A673 (cell line): ENCODE measurements at regions not wholly inside any gene's neighbourhood (a gene's known extent, or its start where the extent isn't known, plus 50 kb on each side); places are given as distances from the start of the nearest gene placed in this dataset.

Experiments used
- EZH2 ChIP-seq: fragments of 200-600 bp; sonication (generic); IDR thresholded peaks from 2 replicates; pipeline ENCODE4 v1.6.1; 2017; ENCODE audit warnings: borderline replicate concordance, low read depth, mild to moderate bottlenecking, mixed read lengths, antibody characterized with exemption, low read length; ENCODE audit not compliant: poor library complexity, severe bottlenecking
- TF ChIP-seq, protein P1 (sequence below): fragments of 300-800, 200-600 bp; sonication (generic); conservative IDR thresholded peaks from 2 replicates; pipeline ENCODE4 v1.5.1; 2017; ENCODE audit warnings: low read depth, mild to moderate bottlenecking, antibody characterized with exemption, low read length, moderate library complexity, mixed read lengths

DNA sequence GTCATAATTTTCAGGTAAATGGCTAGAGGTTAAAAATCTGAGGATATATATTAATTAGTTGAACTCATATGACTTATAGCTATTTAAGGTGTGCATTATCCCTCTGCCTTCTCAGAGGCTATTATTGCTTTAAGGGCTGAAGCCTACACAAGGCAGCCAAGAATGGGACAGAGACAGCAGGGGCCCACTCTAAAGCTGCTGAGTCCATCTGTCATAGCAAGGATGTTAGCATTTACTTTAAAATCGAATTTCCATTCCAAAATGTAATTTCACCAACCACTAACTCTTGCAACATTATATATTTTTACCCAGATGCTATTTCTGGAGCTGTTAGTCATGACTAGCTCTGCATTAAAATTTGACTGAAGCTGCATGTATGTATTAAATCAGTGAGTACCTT lies 236.3 kb upstream of the FSIP2 start:
- no peak for TF ChIP-seq EZH2
- TF ChIP-seq, protein P1, sequence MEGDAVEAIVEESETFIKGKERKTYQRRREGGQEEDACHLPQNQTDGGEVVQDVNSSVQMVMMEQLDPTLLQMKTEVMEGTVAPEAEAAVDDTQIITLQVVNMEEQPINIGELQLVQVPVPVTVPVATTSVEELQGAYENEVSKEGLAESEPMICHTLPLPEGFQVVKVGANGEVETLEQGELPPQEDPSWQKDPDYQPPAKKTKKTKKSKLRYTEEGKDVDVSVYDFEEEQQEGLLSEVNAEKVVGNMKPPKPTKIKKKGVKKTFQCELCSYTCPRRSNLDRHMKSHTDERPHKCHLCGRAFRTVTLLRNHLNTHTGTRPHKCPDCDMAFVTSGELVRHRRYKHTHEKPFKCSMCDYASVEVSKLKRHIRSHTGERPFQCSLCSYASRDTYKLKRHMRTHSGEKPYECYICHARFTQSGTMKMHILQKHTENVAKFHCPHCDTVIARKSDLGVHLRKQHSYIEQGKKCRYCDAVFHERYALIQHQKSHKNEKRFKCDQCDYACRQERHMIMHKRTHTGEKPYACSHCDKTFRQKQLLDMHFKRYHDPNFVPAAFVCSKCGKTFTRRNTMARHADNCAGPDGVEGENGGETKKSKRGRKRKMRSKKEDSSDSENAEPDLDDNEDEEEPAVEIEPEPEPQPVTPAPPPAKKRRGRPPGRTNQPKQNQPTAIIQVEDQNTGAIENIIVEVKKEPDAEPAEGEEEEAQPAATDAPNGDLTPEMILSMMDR: no peak
